CD4-positive, alpha-beta memory T cell (primary cell): ENCODE measurements at regions not wholly inside any gene's neighbourhood (a gene's known extent, or its start where the extent isn't known, plus 50 kb on each side); places are given as distances from the start of the nearest gene placed in this dataset.

ENCODE experiments used
- CTCF ChIA-PET: fragments of 350-600 bp; sonication (Branson Sonifier 250); formaldehyde crosslinking; loops from one replicate; lab custom pipeline; 2021; ENCODE audit warnings: inconsistent platforms; ENCODE audit not compliant: partially characterized antibody; lab: Charles Lee
- POLR2A ChIA-PET: fragments of 350-600 bp; sonication (Branson Sonifier 250); formaldehyde crosslinking; loops from one replicate; lab custom pipeline; 2021; ENCODE audit not compliant: partially characterized antibody; lab: Charles Lee
- DNase-seq, 5 donors: peaks; one replicate each; pipeline versions ENCODE4 v3.0.0 to v3.0.0-alpha.2; 2020 to 2022; ENCODE audit warnings: mixed read lengths in 1 of 5
- H3K27ac ChIP-seq: one replicate; pipeline ENCODE4 v1.7.0; 2013; ENCODE audit warnings: low read depth, low read length
- H3K27me3 ChIP-seq: 2 replicates; pipeline ENCODE4 v1.7.0; 2013; ENCODE audit warnings: mild to moderate bottlenecking, low read length, moderate library complexity; ENCODE audit not compliant: insufficient read depth
- H3K36me3 ChIP-seq: 2 replicates; pipeline ENCODE4 v1.7.0; 2013; ENCODE audit warnings: mild to moderate bottlenecking, low read length, moderate library complexity; ENCODE audit not compliant: insufficient read depth
- H3K4me1 ChIP-seq: 2 replicates; pipeline ENCODE4 v1.7.0; 2013; ENCODE audit warnings: mild to moderate bottlenecking, low read length, moderate library complexity; ENCODE audit not compliant: insufficient read depth
- H3K4me3 ChIP-seq, 2 donors: one replicate each; pipeline ENCODE4 v1.7.0; 2013; ENCODE audit warnings: low read length in 2 of 2, mild to moderate bottlenecking in 1 of 2
- H3K9me3 ChIP-seq, 2 donors: one replicate each; pipeline ENCODE4 v1.7.0; 2013; ENCODE audit warnings: low read length in 2 of 2, control low read depth in 1 of 2; ENCODE audit not compliant: control insufficient read depth in 1 of 2
- H3K27ac Mint-ChIP-seq, 7 donors: one replicate each; pipeline ENCODE4 v1.8.0; 2020 to 2021; ENCODE audit warnings: mixed read lengths in 7 of 7, mild to moderate bottlenecking in 6 of 7, inconsistent platforms in 3 of 7, moderate library complexity in 3 of 7
- H3K27me3 Mint-ChIP-seq, 2 donors: one replicate each; pipeline ENCODE4 v1.8.0; 2020 to 2021; ENCODE audit warnings: mixed read lengths in 2 of 2
- H3K36me3 Mint-ChIP-seq, 2 donors: one replicate each; pipeline ENCODE4 v1.8.0; 2020 to 2021; ENCODE audit warnings: mixed read lengths in 2 of 2, inconsistent platforms in 1 of 2, mild to moderate bottlenecking in 1 of 2
- H3K4me1 Mint-ChIP-seq, 4 donors: one replicate each; pipeline ENCODE4 v1.8.0; 2020 to 2021; ENCODE audit warnings: mixed read lengths in 4 of 4, mild to moderate bottlenecking in 1 of 4
- H3K4me3 Mint-ChIP-seq, 8 donors: one replicate each; pipeline ENCODE4 v1.8.0; 2020 to 2021; ENCODE audit warnings: mixed read lengths in 8 of 8, mild to moderate bottlenecking in 7 of 8, moderate library complexity in 6 of 8, inconsistent platforms in 3 of 8
- H3K9me3 Mint-ChIP-seq, 8 donors: one replicate each; pipeline ENCODE4 v1.8.0; 2020 to 2021; ENCODE audit warnings: mixed read lengths in 8 of 8, mild to moderate bottlenecking in 5 of 8, inconsistent platforms in 3 of 8, moderate library complexity in 1 of 8
- intact Hi-C: fragments of 100-400 bp; cut with micrococcal nuclease; formaldehyde crosslinking; loops from one replicate; pipeline ENCODE4 v1.15.1; 2023

DNA sequence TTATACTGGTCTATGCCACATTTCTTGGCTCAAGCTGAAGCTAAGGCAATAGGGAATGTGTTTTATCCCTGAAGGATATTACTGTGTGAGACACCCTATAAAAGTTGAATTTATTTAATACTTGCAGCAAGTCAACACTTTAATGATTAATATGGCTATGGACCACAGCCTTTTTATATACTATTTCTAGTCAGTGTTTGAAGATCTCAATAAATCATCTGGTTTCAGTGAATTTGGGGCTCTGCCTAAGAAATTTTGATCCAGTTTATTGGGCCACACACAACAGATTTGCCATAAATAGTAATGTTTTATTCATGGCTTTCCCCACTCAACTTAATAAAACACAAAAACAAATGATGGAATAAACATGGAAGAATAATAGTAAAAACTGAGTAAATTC, 698.3 kb downstream of the ADGRL2 start:
- Histone ChIP-seq H3K27me3 (no peaks in the 10 kb centered on the region), H3K4me1 (no peaks in the 10 kb centered on the region), H3K4me3 (no peak overlapping the region), H3K9me3 (no peaks in the 10 kb centered on the region), H3K36me3 (no peaks in the 10 kb centered on the region), H3K27ac (no peak overlapping the region)
- ChIA-PET POLR2A (no interaction called here), CTCF (no interaction called here)
- Mint-ChIP-seq H3K36me3 (no peaks in the 10 kb centered on the region), H3K27ac (no peak overlapping the region), H3K4me1 (no peaks in the 10 kb centered on the region), H3K4me3 (no peak overlapping the region), H3K9me3 (peaks cover 0 to 37% (median 15%) of the 10 kb centered on the region in 8 donors), H3K27me3 (no peaks in the 10 kb centered on the region)
- DNase-seq, result no peak
- intact Hi-C loops, result no loop called here

- Mint-ChIP-seq H3K4me3 (no peak overlapping the region), H3K27me3 (no peaks in the 10 kb centered on the region), H3K4me1 (no peaks in the 10 kb centered on the region), H3K27ac (no peak overlapping the region), H3K9me3 (peaks cover 0 to 42% (median 14%) of the 10 kb centered on the region in 8 donors), H3K36me3 (no peaks in the 10 kb centered on the region)
- intact Hi-C loops, result no loop called here
- H3K27me3 ChIP-seq, result no peaks in the 10 kb centered on the region
- H3K9me3 ChIP-seq, result no peaks in the 10 kb centered on the region
- DNase-seq, result no peak
- no peak overlapping the region for H3K4me3 ChIP-seq
- ChIA-PET POLR2A (no interaction called here), CTCF (no interaction called here)
- no peak overlapping the region for H3K27ac ChIP-seq
- no peaks in the 10 kb centered on the region for H3K4me1 ChIP-seq
- H3K36me3 ChIP-seq, result no peaks in the 10 kb centered on the region
These were observed 693.4 kb downstream of the ADGRL2 start for GRCh38 chr1:82494117-82494516.

GRCh38 chr1:82492159-82492558, 691.4 kb downstream of the ADGRL2 start:
- no peaks in the 10 kb centered on the region for H3K4me1 ChIP-seq
- CTCF ChIA-PET, result no interaction called here
- no peaks in the 10 kb centered on the region for H3K27me3 ChIP-seq
- DNase-seq, result no peak
- Mint-ChIP-seq H3K4me3 (no peak overlapping the region), H3K27ac (peak overlapping the region in 1 of 7 donors; percentile 19), H3K27me3 (no peaks in the 10 kb centered on the region), H3K9me3 (peaks cover 0 to 37% (median 12%) of the 10 kb centered on the region in 8 donors), H3K4me1 (no peaks in the 10 kb centered on the region), H3K36me3 (no peaks in the 10 kb centered on the region)
- H3K36me3 ChIP-seq, result no peaks in the 10 kb centered on the region
- no peaks in the 10 kb centered on the region for H3K9me3 ChIP-seq
- POLR2A ChIA-PET, result no interaction called here
- no peak overlapping the region for H3K4me3 ChIP-seq
- intact Hi-C loops, result no loop called here
- H3K27ac ChIP-seq, result no peak overlapping the region

DNA sequence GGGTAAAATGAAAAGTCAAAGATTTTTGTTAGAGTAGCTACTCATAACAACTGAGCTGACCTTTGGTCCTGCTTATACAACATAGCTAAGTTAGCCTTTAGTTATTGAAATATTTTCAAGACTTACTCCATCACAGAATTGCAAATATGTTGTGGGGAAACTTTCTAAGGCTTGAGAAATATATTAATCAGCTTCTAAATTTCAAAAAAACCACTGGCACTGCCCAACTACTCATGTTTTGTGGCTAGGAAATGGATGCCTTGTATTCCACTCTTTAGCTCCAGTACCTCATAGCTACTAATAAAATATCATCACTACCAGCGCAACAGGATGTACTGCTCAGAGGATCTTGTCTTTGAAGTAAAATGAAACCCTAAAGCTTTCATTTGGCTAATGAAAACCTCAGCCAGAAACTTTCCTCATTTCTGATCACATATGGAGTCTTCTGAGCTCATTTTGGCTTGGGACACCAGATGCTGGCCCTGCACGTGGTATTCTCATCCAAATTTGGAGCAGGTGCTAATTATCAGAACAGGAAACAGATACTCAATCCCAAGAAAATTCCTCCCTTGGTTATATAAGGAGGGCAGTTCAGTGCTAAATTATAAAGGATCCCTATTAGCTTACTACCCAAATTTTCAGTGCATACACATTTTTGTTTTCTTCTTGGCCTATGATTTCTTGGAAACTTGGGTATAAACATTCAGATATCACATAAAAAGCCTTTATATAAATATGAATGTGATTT, 690.7 kb downstream of the ADGRL2 start:
- Histone ChIP-seq H3K9me3 (no peaks in the 10 kb centered on the region), H3K36me3 (no peaks in the 10 kb centered on the region), H3K27ac (no peak overlapping the region), H3K27me3 (no peaks in the 10 kb centered on the region), H3K4me1 (no peaks in the 10 kb centered on the region), H3K4me3 (no peak overlapping the region)
- POLR2A ChIA-PET, result no interaction called here
- Mint-ChIP-seq H3K36me3 (no peaks in the 10 kb centered on the region), H3K4me1 (no peaks in the 10 kb centered on the region), H3K27me3 (no peaks in the 10 kb centered on the region), H3K4me3 (no peak overlapping the region), H3K9me3 (peaks cover 0 to 30% (median 9%) of the 10 kb centered on the region in 8 donors), H3K27ac (no peak overlapping the region)
- CTCF ChIA-PET, result no interaction called here
- intact Hi-C loops, result no loop called here
- DNase-seq, result no peak

GRCh38 chr1:82487778-82488177, 687.0 kb downstream of the ADGRL2 start:
- no peak overlapping the region for H3K27ac ChIP-seq
- no peaks in the 10 kb centered on the region for H3K36me3 ChIP-seq
- peaks cover 0 to 3% (median 0%) of the 10 kb centered on the region in 8 donors for H3K9me3 Mint-ChIP-seq
- CTCF ChIA-PET, result no interaction called here
- no peak overlapping the region for H3K4me3 Mint-ChIP-seq
- H3K27me3 Mint-ChIP-seq, result no peaks in the 10 kb centered on the region
- H3K4me1 ChIP-seq, result no peaks in the 10 kb centered on the region
- H3K9me3 ChIP-seq, result no peaks in the 10 kb centered on the region
- intact Hi-C loops, result no loop called here
- H3K27me3 ChIP-seq, result no peaks in the 10 kb centered on the region
- H3K4me1 Mint-ChIP-seq, result no peaks in the 10 kb centered on the region
- no peak overlapping the region for H3K27ac Mint-ChIP-seq
- H3K36me3 Mint-ChIP-seq, result no peaks in the 10 kb centered on the region
- no peak overlapping the region for H3K4me3 ChIP-seq
- POLR2A ChIA-PET, result no interaction called here
- DNase-seq, result no peak

- no peaks in the 10 kb centered on the region for H3K36me3 ChIP-seq
- no peaks in the 10 kb centered on the region for H3K9me3 ChIP-seq
- no peak for DNase-seq
- H3K4me1 ChIP-seq, result no peaks in the 10 kb centered on the region
- no peak overlapping the region for H3K27ac ChIP-seq
- CTCF ChIA-PET, result no interaction called here
- no peaks in the 10 kb centered on the region for H3K36me3 Mint-ChIP-seq
- no peaks in the 10 kb centered on the region for H3K27me3 ChIP-seq
- H3K27me3 Mint-ChIP-seq, result no peaks in the 10 kb centered on the region
- peaks cover 0 to under 1% (median 0%) of the 10 kb centered on the region in 8 donors for H3K9me3 Mint-ChIP-seq
- intact Hi-C loops, result no loop called here
- POLR2A ChIA-PET, result no interaction called here
- H3K27ac Mint-ChIP-seq, result no peak overlapping the region
- no peaks in the 10 kb centered on the region for H3K4me1 Mint-ChIP-seq
- H3K4me3 Mint-ChIP-seq, result no peak overlapping the region
- H3K4me3 ChIP-seq, result no peak overlapping the region
These were observed 686.2 kb downstream of the ADGRL2 start for GRCh38 chr1:82486969-82487368.

- H3K27me3 Mint-ChIP-seq, result no peaks in the 10 kb centered on the region
- Histone ChIP-seq H3K36me3 (no peaks in the 10 kb centered on the region), H3K4me1 (no peaks in the 10 kb centered on the region), H3K9me3 (no peaks in the 10 kb centered on the region), H3K27me3 (no peaks in the 10 kb centered on the region), H3K4me3 (no peak overlapping the region), H3K27ac (no peak overlapping the region)
- no peaks in the 10 kb centered on the region for H3K36me3 Mint-ChIP-seq
- H3K4me3 Mint-ChIP-seq, result no peak overlapping the region
- ChIA-PET POLR2A (no interaction called here), CTCF (no interaction called here)
- H3K4me1 Mint-ChIP-seq, result no peaks in the 10 kb centered on the region
- no peaks in the 10 kb centered on the region for H3K9me3 Mint-ChIP-seq
- no peak overlapping the region for H3K27ac Mint-ChIP-seq
- DNase-seq, result peak in 1 of 5 donors; percentile 19
- intact Hi-C loops, result no loop called here
These were observed 685.7 kb downstream of the ADGRL2 start for GRCh38 chr1:82486468-82486867.
